AG10803 (cell line): ENCODE measurements at regions not wholly inside any gene's neighbourhood (a gene's known extent, or its start where the extent isn't known, plus 50 kb on each side); places are given as distances from the start of the nearest gene placed in this dataset.
"Not testable (repeated sequence)": the region's sequence is repeated elsewhere in the genome, so short reads cannot be mapped to it uniquely, and the experiment has no call there.

ENCODE experiments used
- DNase-seq: peaks from one replicate; pipeline ENCODE4 v3.0.0; 2010; ENCODE audit warnings: low read depth
- H3K4me3 ChIP-seq: 2 replicates; pipeline ENCODE4 v1.5.1; 2011; ENCODE audit warnings: mild to moderate bottlenecking, low read length, control low read depth
- CTCF ChIP-seq: conservative IDR thresholded peaks from 2 replicates; pipeline ENCODE4 v1.5.1; 2011; ENCODE audit warnings: mild to moderate bottlenecking, low read length, control low read depth, inconsistent platforms

GRCh38 chr2:87471478-87471877 is 276.4 kb upstream of the PLGLB2 start:
- DNase-seq, H3K4me3 ChIP-seq: not testable (repeated sequence)
- TF ChIP-seq CTCF = 0 out of 2 replicates have a peak, but pooled peaks have one; percentile 11

DNA sequence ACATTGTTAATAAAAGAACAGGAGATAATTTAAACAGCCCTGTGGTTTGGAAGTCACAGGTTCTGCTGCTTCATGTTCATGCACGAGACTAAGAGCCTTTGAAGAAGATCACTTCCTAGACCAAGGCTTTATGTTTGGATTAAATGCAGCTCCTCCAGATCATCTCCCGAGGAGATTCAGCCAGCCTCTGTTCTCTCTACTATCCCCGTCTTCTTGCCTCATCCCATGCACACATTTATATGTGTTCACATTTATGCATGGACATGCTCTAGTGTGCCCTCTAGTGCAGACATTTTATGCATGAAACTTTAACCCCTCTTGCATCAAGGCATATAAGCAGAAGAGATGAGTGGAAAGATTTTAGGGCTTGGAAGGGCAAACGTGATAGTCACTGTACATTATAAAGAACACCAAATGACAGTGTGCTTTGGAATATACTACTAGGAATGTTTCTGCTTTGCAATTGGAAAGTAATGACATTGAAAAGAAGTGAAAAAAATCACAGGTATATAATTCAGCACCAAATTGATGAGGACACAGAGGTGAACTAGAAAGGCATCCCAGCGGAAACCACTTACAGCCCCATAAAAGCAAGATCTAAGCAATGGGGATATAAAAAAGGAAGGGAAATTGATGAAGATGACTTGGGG is 271.5 kb upstream of the PLGLB2 start:
- not testable (repeated sequence) for DNase-seq, H3K4me3 ChIP-seq
- TF ChIP-seq CTCF = peak; percentile 16

GRCh38 chr2:87476936-87477335 is 271.0 kb upstream of the PLGLB2 start:
- H3K4me3 ChIP-seq, DNase-seq: not testable (repeated sequence)

DNA sequence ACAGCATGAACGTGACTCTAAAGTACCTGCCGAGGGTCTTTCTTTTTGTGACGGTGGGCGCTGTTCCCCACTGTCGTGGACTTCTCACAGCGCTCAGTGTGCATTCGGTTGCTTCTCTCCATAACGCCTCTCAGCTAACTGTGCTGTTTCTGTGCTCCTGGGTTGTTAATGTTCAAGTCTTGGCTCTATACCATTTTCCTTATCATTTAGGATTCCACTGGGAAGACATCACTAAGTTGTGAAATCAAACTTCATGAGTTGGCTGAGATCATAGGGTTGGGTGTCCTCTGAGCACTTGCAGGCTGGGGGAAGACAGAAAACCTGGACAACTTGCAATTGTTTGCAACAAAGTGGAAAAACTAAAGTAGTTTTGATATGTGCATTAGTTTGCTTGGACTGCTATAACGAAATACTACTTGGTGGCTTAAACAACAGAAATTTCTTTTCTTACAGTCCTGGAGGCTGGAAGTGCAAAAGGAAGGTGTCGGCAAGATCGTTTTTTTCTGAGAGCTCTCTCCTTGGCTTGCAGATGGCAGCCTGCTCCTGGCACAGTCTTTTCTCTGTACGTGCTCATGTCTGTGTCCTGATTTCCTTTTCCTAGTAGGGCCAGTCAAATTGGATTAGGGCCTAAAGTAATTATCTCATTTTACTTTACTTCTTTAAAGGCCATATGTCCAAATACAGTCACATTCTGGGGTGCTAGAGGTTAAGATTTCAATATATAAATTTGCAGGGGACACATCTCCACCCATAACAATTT is 270.0 kb upstream of the PLGLB2 start:
- DNase-seq, H3K4me3 ChIP-seq: not testable (repeated sequence)

DNA sequence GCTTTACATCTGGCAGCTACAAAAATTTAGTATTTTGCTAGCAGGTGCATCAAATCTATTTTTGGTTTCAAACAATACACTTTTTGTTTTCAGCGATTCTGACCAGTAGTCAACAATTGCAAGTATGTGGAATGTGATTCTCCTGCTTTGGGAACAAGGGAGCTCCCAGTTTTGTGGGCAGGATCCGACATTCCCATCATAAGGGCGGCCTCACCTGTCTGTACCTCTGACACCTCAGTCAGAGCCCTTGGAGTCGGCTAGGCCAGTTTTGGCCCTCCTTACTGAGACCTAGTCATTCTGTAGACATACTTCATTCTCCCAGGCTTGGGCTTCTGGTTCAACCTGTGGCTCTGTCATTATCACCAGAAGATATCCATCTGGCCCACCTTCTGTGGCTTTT is 269.0 kb upstream of the PLGLB2 start:
- not testable (repeated sequence) for DNase-seq

GRCh38 chr2:87483093-87483680 is 264.7 kb upstream of the PLGLB2 start:
- H3K4me3 ChIP-seq, DNase-seq: not testable (repeated sequence)

More for the DNA sequence above, 269.0 kb upstream of the PLGLB2 start:
- H3K4me3 ChIP-seq = not testable (repeated sequence)

DNA sequence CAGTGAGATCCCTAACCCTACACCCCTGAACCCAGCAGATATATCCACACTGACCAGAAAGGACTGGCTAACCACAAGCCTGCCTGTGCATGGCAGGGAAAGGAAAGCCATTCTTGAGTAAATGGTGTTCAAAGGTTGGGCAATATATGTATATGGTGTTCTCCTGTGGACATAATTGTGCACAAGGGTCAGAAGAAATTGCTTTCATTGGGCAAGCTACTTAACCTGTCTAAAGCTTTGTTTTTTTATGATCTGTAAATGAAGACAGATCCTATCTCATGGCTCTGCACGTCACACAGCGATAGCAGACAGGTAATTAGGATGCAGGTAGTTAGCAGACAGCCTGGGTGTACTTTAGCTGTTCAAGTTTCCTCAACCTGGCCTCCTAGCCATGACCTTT is 263.5 kb upstream of the PLGLB2 start:
- not testable (repeated sequence) for DNase-seq, H3K4me3 ChIP-seq

DNA sequence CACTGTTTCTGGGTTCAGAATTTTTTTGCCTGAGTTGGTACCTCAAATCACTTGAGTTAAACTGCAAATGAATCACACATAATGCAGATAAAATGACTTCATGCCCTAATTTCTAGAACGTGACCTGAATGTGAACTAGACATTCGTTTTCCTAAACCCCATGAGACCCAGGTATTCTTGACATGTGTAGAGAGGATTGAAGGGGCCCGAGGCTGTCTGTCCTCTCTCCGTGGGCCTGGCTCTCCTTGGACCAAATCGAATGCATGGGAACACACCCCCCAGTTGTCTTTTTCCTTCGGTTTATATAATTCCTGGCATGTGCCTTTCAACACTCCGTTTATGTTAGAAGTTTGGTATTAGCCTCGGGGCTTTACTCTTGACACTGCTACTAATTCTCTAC is 262.4 kb upstream of the PLGLB2 start:
- DNase-seq, H3K4me3 ChIP-seq: not testable (repeated sequence)

GRCh38 chr2:87485884-87486283 is 262.0 kb upstream of the PLGLB2 start:
- not testable (repeated sequence) for H3K4me3 ChIP-seq, DNase-seq

- not testable (repeated sequence) for DNase-seq, H3K4me3 ChIP-seq
These were observed 261.5 kb upstream of the PLGLB2 start for GRCh38 chr2:87486413-87486812.

GRCh38 chr2:87488021-87488420 is 259.9 kb upstream of the PLGLB2 start:
- not testable (repeated sequence) for H3K4me3 ChIP-seq, DNase-seq

DNA sequence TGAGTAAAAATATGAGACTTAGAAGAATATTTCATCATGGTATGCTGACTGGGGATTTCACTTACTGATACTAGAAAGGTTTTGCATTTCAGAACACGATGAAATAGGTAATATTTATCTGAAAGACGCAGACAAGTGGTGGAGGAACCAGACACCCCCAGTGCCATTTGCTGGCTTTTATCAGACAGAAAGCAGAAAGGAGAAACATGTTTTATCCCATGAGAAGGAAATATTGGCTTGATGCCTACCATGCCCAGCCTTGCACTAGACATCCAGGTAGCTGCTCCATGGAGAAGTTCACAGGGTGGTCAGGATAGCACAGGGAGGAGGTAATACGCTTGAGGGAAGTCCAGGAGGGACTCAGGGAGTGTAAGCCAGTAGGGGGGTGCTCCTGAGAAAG is 258.9 kb upstream of the PLGLB2 start:
- H3K4me3 ChIP-seq, DNase-seq: not testable (repeated sequence)

DNA sequence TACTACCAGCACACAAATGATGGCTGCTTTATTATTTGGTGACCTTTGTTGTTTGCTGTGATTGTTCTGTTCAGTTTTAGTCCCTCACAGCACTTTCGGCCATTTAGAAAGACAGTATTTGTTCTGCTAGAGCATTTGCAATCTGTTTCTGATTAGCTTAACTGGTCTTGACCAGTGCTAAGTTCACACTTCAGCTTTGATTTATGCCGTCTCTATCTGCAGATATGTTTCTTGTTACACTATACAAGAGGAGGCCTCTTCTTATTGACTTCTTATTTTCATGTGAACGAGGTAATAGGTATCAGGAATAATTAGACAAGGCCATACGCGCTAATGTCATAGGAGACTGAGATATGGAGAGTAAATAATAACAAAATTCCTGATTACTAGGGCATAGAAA is 253.0 kb upstream of the PLGLB2 start:
- peak; percentile 18 for DNase-seq
- H3K4me3 ChIP-seq = not testable (repeated sequence)

- H3K4me3 ChIP-seq, DNase-seq: not testable (repeated sequence)
These were observed 252.4 kb upstream of the PLGLB2 start for GRCh38 chr2:87495455-87495854.

GRCh38 chr2:87496036-87497006 is 251.6 kb upstream of the PLGLB2 start:
- peak; percentile 64 for DNase-seq
- not testable (repeated sequence) for H3K4me3 ChIP-seq

- DNase-seq, H3K4me3 ChIP-seq: not testable (repeated sequence)
These were observed 250.8 kb upstream of the PLGLB2 start for GRCh38 chr2:87497135-87497534.
